ENCODE measurements at regions not wholly inside any gene's neighbourhood (a gene's known extent, or its start where the extent isn't known, plus 50 kb on each side); places are given as distances from the start of the nearest gene placed in this dataset.

- ATAC-seq (ENCODE audit: insufficient read depth, low read depth), result no peak
- no peak overlapping the region for H3K4me3 ChIP-seq (ENCODE audit: low read depth in 1 of 2, low read length in 2 of 2)
Measured at GRCh38 chr14:51576117-51576430, 75.6 kb upstream of the FRMD6 start.

GRCh38 chr14:51576879-51577278, 74.8 kb upstream of the FRMD6 start:
- no peaks in the 10 kb centered on the region for H3K9me3 ChIP-seq (ENCODE audit: insufficient read depth, low read length, severe bottlenecking)
- H3K4me1 ChIP-seq (ENCODE audit: insufficient read depth, low read length), result no peaks in the 10 kb centered on the region
- ATAC-seq (ENCODE audit: insufficient read depth, low read depth) (no peak), DNase-seq (no peak)
- no peak overlapping the region for H2AFZ ChIP-seq (ENCODE audit: low read depth, low read length)
- no peak overlapping the region for H3K4me2 ChIP-seq (ENCODE audit: insufficient read depth, low read length)
- H4K20me1 ChIP-seq (ENCODE audit: insufficient read depth, low read length), result no peaks in the 10 kb centered on the region
- TF ChIP-seq, protein P1, sequence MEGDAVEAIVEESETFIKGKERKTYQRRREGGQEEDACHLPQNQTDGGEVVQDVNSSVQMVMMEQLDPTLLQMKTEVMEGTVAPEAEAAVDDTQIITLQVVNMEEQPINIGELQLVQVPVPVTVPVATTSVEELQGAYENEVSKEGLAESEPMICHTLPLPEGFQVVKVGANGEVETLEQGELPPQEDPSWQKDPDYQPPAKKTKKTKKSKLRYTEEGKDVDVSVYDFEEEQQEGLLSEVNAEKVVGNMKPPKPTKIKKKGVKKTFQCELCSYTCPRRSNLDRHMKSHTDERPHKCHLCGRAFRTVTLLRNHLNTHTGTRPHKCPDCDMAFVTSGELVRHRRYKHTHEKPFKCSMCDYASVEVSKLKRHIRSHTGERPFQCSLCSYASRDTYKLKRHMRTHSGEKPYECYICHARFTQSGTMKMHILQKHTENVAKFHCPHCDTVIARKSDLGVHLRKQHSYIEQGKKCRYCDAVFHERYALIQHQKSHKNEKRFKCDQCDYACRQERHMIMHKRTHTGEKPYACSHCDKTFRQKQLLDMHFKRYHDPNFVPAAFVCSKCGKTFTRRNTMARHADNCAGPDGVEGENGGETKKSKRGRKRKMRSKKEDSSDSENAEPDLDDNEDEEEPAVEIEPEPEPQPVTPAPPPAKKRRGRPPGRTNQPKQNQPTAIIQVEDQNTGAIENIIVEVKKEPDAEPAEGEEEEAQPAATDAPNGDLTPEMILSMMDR (IDR thresholded peaks at IDR 0.05; ENCODE audit: borderline replicate concordance, extremely low read depth, low read length, poor library complexity, severe bottlenecking), result no peak
- no peak overlapping the region for H3K9ac ChIP-seq (ENCODE audit: low read depth, low read length)
- H3K79me2 ChIP-seq (ENCODE audit: insufficient read depth, low read length), result no peaks in the 10 kb centered on the region
- no peak overlapping the region for H3K4me3 ChIP-seq (ENCODE audit: low read depth in 1 of 2, low read length in 2 of 2)
- H3K27me3 ChIP-seq (ENCODE audit: insufficient read depth, low read length, poor library complexity), result no peaks in the 10 kb centered on the region
- H3K27ac ChIP-seq (ENCODE audit: low read length), result no peak overlapping the region
- H3K36me3 ChIP-seq (ENCODE audit: insufficient read depth, low read length), result no peaks in the 10 kb centered on the region

More at GRCh38 chr14:51576117-51576430, 75.6 kb upstream of the FRMD6 start:
- H3K27ac ChIP-seq (ENCODE audit: low read length), result no peak overlapping the region
- H3K4me1 ChIP-seq (ENCODE audit: insufficient read depth, low read length), result no peaks in the 10 kb centered on the region
- H3K9me3 ChIP-seq (ENCODE audit: insufficient read depth, low read length, severe bottlenecking), result no peaks in the 10 kb centered on the region
- no peak overlapping the region for H3K9ac ChIP-seq (ENCODE audit: low read depth, low read length)
- H4K20me1 ChIP-seq (ENCODE audit: insufficient read depth, low read length), result no peaks in the 10 kb centered on the region
- no peak for DNase-seq
- no peak for TF ChIP-seq EZH2 (IDR thresholded peaks at IDR 0.05; ENCODE audit: borderline replicate concordance, low read depth, low read length, severe bottlenecking)
- TF ChIP-seq, protein P1 (IDR thresholded peaks at IDR 0.05; ENCODE audit: borderline replicate concordance, extremely low read depth, low read length, poor library complexity, severe bottlenecking), result no peak
- H2AFZ ChIP-seq (ENCODE audit: low read depth, low read length), result no peak overlapping the region
- no peaks in the 10 kb centered on the region for H3K27me3 ChIP-seq (ENCODE audit: insufficient read depth, low read length, poor library complexity)
- H3K36me3 ChIP-seq (ENCODE audit: insufficient read depth, low read length), result no peaks in the 10 kb centered on the region
- H3K4me2 ChIP-seq (ENCODE audit: insufficient read depth, low read length), result no peak overlapping the region
- H3K79me2 ChIP-seq (ENCODE audit: insufficient read depth, low read length), result no peaks in the 10 kb centered on the region

- no peak overlapping the region for H2AFZ ChIP-seq (ENCODE audit: low read depth, low read length)
- H3K4me2 ChIP-seq (ENCODE audit: insufficient read depth, low read length), result no peak overlapping the region
- no peaks in the 10 kb centered on the region for H3K79me2 ChIP-seq (ENCODE audit: insufficient read depth, low read length)
- H3K27me3 ChIP-seq (ENCODE audit: insufficient read depth, low read length, poor library complexity), result no peaks in the 10 kb centered on the region
- ATAC-seq (ENCODE audit: insufficient read depth, low read depth) (no peak), DNase-seq (no peak)
- H3K9ac ChIP-seq (ENCODE audit: low read depth, low read length), result no peak overlapping the region
- no peaks in the 10 kb centered on the region for H3K36me3 ChIP-seq (ENCODE audit: insufficient read depth, low read length)
- no peaks in the 10 kb centered on the region for H3K4me1 ChIP-seq (ENCODE audit: insufficient read depth, low read length)
- H3K4me3 ChIP-seq (ENCODE audit: low read depth in 1 of 2, low read length in 2 of 2), result no peak overlapping the region
- no peaks in the 10 kb centered on the region for H3K9me3 ChIP-seq (ENCODE audit: insufficient read depth, low read length, severe bottlenecking)
- no peaks in the 10 kb centered on the region for H4K20me1 ChIP-seq (ENCODE audit: insufficient read depth, low read length)
- H3K27ac ChIP-seq (ENCODE audit: low read length), result no peak overlapping the region
- no peak for TF ChIP-seq EZH2 (IDR thresholded peaks at IDR 0.05; ENCODE audit: borderline replicate concordance, low read depth, low read length, severe bottlenecking)
- TF ChIP-seq, protein P1 (IDR thresholded peaks at IDR 0.05; ENCODE audit: borderline replicate concordance, extremely low read depth, low read length, poor library complexity, severe bottlenecking), result no peak
Measured at GRCh38 chr14:51578853-51579252, 72.9 kb upstream of the FRMD6 start.
